Endothelial cell of umbilical vein (primary cell): ENCODE measurements at regions not wholly inside any gene's neighbourhood (a gene's known extent, or its start where the extent isn't known, plus 50 kb on each side); places are given as distances from the start of the nearest gene placed in this dataset.

Experiments used
- BruUV-seq: library from RNA; stranded (reverse); fragments of 400-500 nt; replicated peaks from 2 replicates; lab custom pipeline; 2021; lab: Mats Ljungman, UMichigan
- CTCF ChIA-PET: fragments of 300-600, 350-600 bp; sonication (Branson Sonifier 250); formaldehyde crosslinking; loops from one replicate; lab custom pipeline; 2021; ENCODE audit warnings: antibody characterized with exemption, inconsistent platforms; lab: Charles Lee
- POLR2A ChIA-PET: fragments of 300-600, 350-600 bp; sonication (Branson Sonifier 250); formaldehyde crosslinking; loops from one replicate; lab custom pipeline; 2021; ENCODE audit warnings: antibody characterized with exemption, inconsistent platforms; lab: Charles Lee
- DNase-seq: peaks from one replicate; pipeline ENCODE4 v3.0.0-alpha.2; 2011; ENCODE audit warnings: low read depth, low spot score
- FAIRE-seq: peaks from 2 replicates; lab custom pipeline; 2011; peaks lifted over from hg19 to GRCh38; lab: Jason Lieb, UNC
- H2AFZ ChIP-seq: 2 replicates; pipeline ENCODE4 v1.6.0; 2012; ENCODE audit warnings: low read depth, low read length, control low read depth, inconsistent platforms
- H3K27ac ChIP-seq: 2 replicates; pipeline ENCODE4 v1.5.1; 2011; ENCODE audit warnings: low read depth, mild to moderate bottlenecking, control low read depth, low read length, moderate library complexity; ENCODE audit not compliant: insufficient read depth
- H3K27me3 ChIP-seq, 2 experiments: 2 replicates each; pipeline versions ENCODE4 v1.6.0 to v1.6.1; 2011; ENCODE audit warnings: low read length in 2 of 2, mixed read lengths in 1 of 2; ENCODE audit not compliant: control insufficient read depth in 2 of 2, insufficient read depth in 2 of 2
- H3K36me3 ChIP-seq, 2 experiments: 2 replicates in 1 of 2; 3 replicates in 1 of 2; pipeline ENCODE4 v1.5.1; 2011; ENCODE audit warnings: low read length in 2 of 2, mild to moderate bottlenecking in 1 of 2, moderate library complexity in 1 of 2; ENCODE audit not compliant: control insufficient read depth in 2 of 2, insufficient read depth in 2 of 2; ENCODE audit errors: extremely low read depth in 1 of 2
- H3K4me1 ChIP-seq: 3 replicates; pipeline ENCODE4 v1.5.1; 2011; ENCODE audit warnings: mild to moderate bottlenecking, low read length; ENCODE audit not compliant: control insufficient read depth, insufficient read depth; ENCODE audit errors: extremely low read depth
- H3K4me2 ChIP-seq: 2 replicates; pipeline ENCODE4 v1.6.1; 2011; ENCODE audit warnings: low read length, control low read depth, mixed read lengths; ENCODE audit not compliant: insufficient read depth
- H3K4me3 ChIP-seq, 3 experiments: fragments of 200-600 bp in 1 of 3; sonication (generic), shearing (Covaris generic) in 1 of 3; replicated peaks in 1 of 3; 2 replicates each; pipeline ENCODE4 v1.5.1; 2011 to 2016; ENCODE audit warnings: control low read depth in 3 of 3, low read length in 3 of 3, mild to moderate bottlenecking in 2 of 3, inconsistent platforms in 1 of 3, low read depth in 1 of 3, moderate library complexity in 1 of 3; ENCODE audit not compliant: insufficient read depth in 1 of 3
- H3K79me2 ChIP-seq: 2 replicates; pipeline ENCODE4 v1.6.0; 2012; ENCODE audit warnings: low read length, inconsistent platforms; ENCODE audit not compliant: control insufficient read depth, insufficient read depth
- H3K9ac ChIP-seq: replicated peaks from 2 replicates; pipeline ENCODE3; 2011; ENCODE audit warnings: low read length, control low read depth; ENCODE audit not compliant: insufficient read depth; ENCODE audit errors: extremely low read depth
- H3K9me1 ChIP-seq: replicated peaks from 3 replicates; pipeline ENCODE4 v1.6.0; 2011; ENCODE audit warnings: mild to moderate bottlenecking, low read length; ENCODE audit not compliant: control insufficient read depth, insufficient read depth; ENCODE audit errors: extremely low read depth
- H3K9me3 ChIP-seq: replicated peaks from 2 replicates; pipeline ENCODE4 v1.5.1; 2012; ENCODE audit warnings: low read length, inconsistent platforms; ENCODE audit not compliant: control insufficient read depth, insufficient read depth
- H4K20me1 ChIP-seq: replicated peaks from 2 replicates; pipeline ENCODE3; 2011; ENCODE audit warnings: mild to moderate bottlenecking, low read length; ENCODE audit not compliant: control insufficient read depth, insufficient read depth; ENCODE audit errors: extremely low read depth
- EZH2 ChIP-seq: IDR thresholded peaks from 2 replicates; pipeline ENCODE4 v1.6.1; 2012; ENCODE audit warnings: borderline replicate concordance, low read depth, mild to moderate bottlenecking, moderate library complexity, low read length, inconsistent platforms; ENCODE audit not compliant: severe bottlenecking
- FOS ChIP-seq: IDR thresholded peaks from 2 replicates; pipeline ENCODE4 v1.6.1; 2011; ENCODE audit warnings: mild to moderate bottlenecking, low read length, moderate library complexity, borderline replicate concordance; ENCODE audit not compliant: insufficient read depth
- GATA2 ChIP-seq: IDR thresholded peaks from 2 replicates; pipeline ENCODE4 v1.7.0; 2011; ENCODE audit warnings: low read depth, mild to moderate bottlenecking, moderate library complexity, mixed read lengths, low read length; ENCODE audit not compliant: insufficient read length, insufficient read depth
- JUN ChIP-seq: IDR thresholded peaks from 2 replicates; pipeline ENCODE4 v1.6.1; 2011; ENCODE audit warnings: borderline replicate concordance, low read depth; ENCODE audit not compliant: insufficient read length, insufficient read depth
- MYC ChIP-seq: IDR thresholded peaks from one replicate; pipeline ENCODE4 v1.6.1; 2011; ENCODE audit warnings: mild to moderate bottlenecking, low read depth, low read length
- POLR2A ChIP-seq: IDR thresholded peaks from 2 replicates; pipeline ENCODE4 v1.6.1; 2012; ENCODE audit warnings: low read depth, mild to moderate bottlenecking, control low read depth, low read length
- POLR2AphosphoS5 ChIP-seq: IDR thresholded peaks from 2 replicates; pipeline ENCODE4 v1.6.1; 2012; ENCODE audit warnings: low read depth, mild to moderate bottlenecking, control low read depth, low read length, moderate library complexity; ENCODE audit not compliant: insufficient read depth
- dilution Hi-C: fragments of 300-500 bp; cut with MboI; formaldehyde crosslinking; loops from one replicate; pipeline ENCODE4 v1.15.0; 2019; ENCODE audit warnings: low sequenced_read_pairs; ENCODE audit not compliant: extremely low pct_ligation_motif_present
- intact Hi-C: fragments of 100-400 bp; cut with micrococcal nuclease; formaldehyde crosslinking; loops from one replicate; pipeline ENCODE4 v1.10.0; 2022
- TF ChIP-seq, protein P1 (sequence below): IDR thresholded peaks from 2 replicates; pipeline ENCODE4 v1.6.1; 2011; ENCODE audit not compliant: insufficient read depth, insufficient read length
- TF ChIP-seq, protein P2 (sequence below), 2 donors: IDR thresholded peaks; 1 replicate in 1 of 2; 2 replicates in 1 of 2; pipeline ENCODE4 v1.5.1; 2011; ENCODE audit warnings: low read length in 2 of 2, mild to moderate bottlenecking in 2 of 2, moderate library complexity in 2 of 2, control low read depth in 1 of 2, inconsistent platforms in 1 of 2, low read depth in 1 of 2; ENCODE audit not compliant: insufficient read depth in 1 of 2; ENCODE audit errors: extremely low read depth in 1 of 2

- no peak overlapping the region for H3K4me3 ChIP-seq
- BruUV-seq, result no TSS peak
- H3K4me2 ChIP-seq, result no peak overlapping the region
- H4K20me1 ChIP-seq, result no peaks in the 10 kb centered on the region
- no peaks in the 10 kb centered on the region for H3K79me2 ChIP-seq
- H3K9me3 ChIP-seq, result no peaks in the 10 kb centered on the region
- dilution Hi-C loops, result no loop called here
- H3K4me1 ChIP-seq, result no peaks in the 10 kb centered on the region
- POLR2A ChIA-PET, result no interaction called here
- H3K36me3 ChIP-seq, result no peaks in the 10 kb centered on the region
- FAIRE-seq, result no peak
- H3K27ac ChIP-seq, result no peak overlapping the region
- H3K27me3 ChIP-seq, result no peaks in the 10 kb centered on the region
- no peak for TF ChIP-seq POLR2AphosphoS5
- TF ChIP-seq MYC, result no peak
- TF ChIP-seq GATA2, result no peak
- TF ChIP-seq, protein P1, sequence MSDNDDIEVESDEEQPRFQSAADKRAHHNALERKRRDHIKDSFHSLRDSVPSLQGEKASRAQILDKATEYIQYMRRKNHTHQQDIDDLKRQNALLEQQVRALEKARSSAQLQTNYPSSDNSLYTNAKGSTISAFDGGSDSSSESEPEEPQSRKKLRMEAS, result no peak
- no peak for TF ChIP-seq JUN
- no peak for TF ChIP-seq POLR2A
- TF ChIP-seq EZH2, result no peak
- TF ChIP-seq FOS, result no peak
- TF ChIP-seq, protein P2, sequence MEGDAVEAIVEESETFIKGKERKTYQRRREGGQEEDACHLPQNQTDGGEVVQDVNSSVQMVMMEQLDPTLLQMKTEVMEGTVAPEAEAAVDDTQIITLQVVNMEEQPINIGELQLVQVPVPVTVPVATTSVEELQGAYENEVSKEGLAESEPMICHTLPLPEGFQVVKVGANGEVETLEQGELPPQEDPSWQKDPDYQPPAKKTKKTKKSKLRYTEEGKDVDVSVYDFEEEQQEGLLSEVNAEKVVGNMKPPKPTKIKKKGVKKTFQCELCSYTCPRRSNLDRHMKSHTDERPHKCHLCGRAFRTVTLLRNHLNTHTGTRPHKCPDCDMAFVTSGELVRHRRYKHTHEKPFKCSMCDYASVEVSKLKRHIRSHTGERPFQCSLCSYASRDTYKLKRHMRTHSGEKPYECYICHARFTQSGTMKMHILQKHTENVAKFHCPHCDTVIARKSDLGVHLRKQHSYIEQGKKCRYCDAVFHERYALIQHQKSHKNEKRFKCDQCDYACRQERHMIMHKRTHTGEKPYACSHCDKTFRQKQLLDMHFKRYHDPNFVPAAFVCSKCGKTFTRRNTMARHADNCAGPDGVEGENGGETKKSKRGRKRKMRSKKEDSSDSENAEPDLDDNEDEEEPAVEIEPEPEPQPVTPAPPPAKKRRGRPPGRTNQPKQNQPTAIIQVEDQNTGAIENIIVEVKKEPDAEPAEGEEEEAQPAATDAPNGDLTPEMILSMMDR (IDR thresholded peaks at IDR 0.05; ENCODE audit: extremely low read depth in 1 of 2, insufficient read depth in 1 of 2, low read depth in 1 of 2, low read length in 2 of 2), result no peak
- no peak overlapping the region for H3K9ac ChIP-seq
- H3K9me1 ChIP-seq, result no peaks in the 10 kb centered on the region
- CTCF ChIA-PET, result no interaction called here
- no peak overlapping the region for H2AFZ ChIP-seq
- intact Hi-C loops, result no loop called here
- no peak for DNase-seq
These were observed 220.2 kb upstream of the CD96 start for GRCh38 chr3:111321786-111322185.
